Gastroesophageal sphincter (tissue), 4 donors: ENCODE measurements at regions not wholly inside any gene's neighbourhood (a gene's known extent, or its start where the extent isn't known, plus 50 kb on each side); places are given as distances from the start of the nearest gene placed in this dataset.

Experiments
- ATAC-seq: fragments of 150-250 bp; one replicate; pipeline ENCODE4 v1.9.1; 2016; ENCODE audit warnings: mild to moderate bottlenecking, moderate library complexity
- H3K27ac ChIP-seq, 4 donors: fragments of 200-600 bp; sonication (generic) in 3 of 4; 1 replicate in 3 of 4; 2 replicates in 1 of 4; pipeline ENCODE4 v1.5.1; 2016 to 2019
- H3K27me3 ChIP-seq: fragments of 200-600 bp; sonication (generic); one replicate; pipeline ENCODE4 v1.5.1; 2019
- H3K36me3 ChIP-seq, 2 donors: fragments of 200-600 bp; sonication (generic); one replicate each; pipeline ENCODE4 v1.5.1; 2019; ENCODE audit warnings: control low read depth in 1 of 2
- H3K4me1 ChIP-seq, 3 donors: fragments of 200-600 bp; sonication (generic); 1 replicate in 2 of 3; 2 replicates in 1 of 3; pipeline ENCODE4 v1.5.1; 2016 to 2019; ENCODE audit warnings: control low read depth in 2 of 3
- H3K4me3 ChIP-seq, 2 donors: fragments of 200-600 bp; sonication (generic); one replicate each; pipeline ENCODE4 v1.5.1; 2019; ENCODE audit warnings: mild to moderate bottlenecking in 1 of 2, moderate library complexity in 1 of 2
- H3K9me3 ChIP-seq, 3 donors: fragments of 200-600 bp; sonication (generic); one replicate each; pipeline ENCODE4 v1.5.1; 2017 to 2019; ENCODE audit warnings: control low read depth in 2 of 3
- CTCF ChIP-seq, 4 experiments: fragments of 200-600 bp in 2 of 4; fragments of 450-650 bp in 2 of 4; sonication (generic) in 1 of 4; IDR thresholded peaks; one replicate each; pipeline ENCODE4 v1.5.1; 2017 to 2019; ENCODE audit warnings: antibody characterized with exemption in 4 of 4, mild to moderate bottlenecking in 2 of 4, moderate library complexity in 2 of 4
- EP300 ChIP-seq: sonication (generic); formaldehyde crosslinking; IDR thresholded peaks from one replicate; pipeline ENCODE4 v1.6.1; 2017; ENCODE audit warnings: antibody characterized with exemption, mild to moderate bottlenecking
- POLR2A ChIP-seq, 2 donors: fragments of 450-650 bp; IDR thresholded peaks; one replicate each; pipeline ENCODE4 v1.6.1; 2017; ENCODE audit warnings: antibody characterized with exemption in 2 of 2, mild to moderate bottlenecking in 2 of 2, moderate library complexity in 1 of 2
- POLR2AphosphoS5 ChIP-seq: sonication (generic); formaldehyde crosslinking; IDR thresholded peaks from one replicate; pipeline ENCODE4 v1.6.1; 2017; ENCODE audit warnings: antibody characterized with exemption
- WGBS, 2 donors: methylation state at CpG; one replicate each; pipeline ENCODE4 v1.1.5; 2018; ENCODE audit warnings: low coverage in 1 of 2; 5-methylcytosine and 5-hydroxymethylcytosine counted together

GRCh38 chr2:198717451-198717850 lies 740.3 kb downstream of the SATB2 start:
- Histone ChIP-seq H3K4me1 (no peaks in the 10 kb centered on the region), H3K27ac (no peak overlapping the region), H3K4me3 (no peak overlapping the region), H3K27me3 (no peaks in the 10 kb centered on the region), H3K36me3 (no peaks in the 10 kb centered on the region), H3K9me3 (no peaks in the 10 kb centered on the region)
- ATAC-seq = no peak
- TF ChIP-seq POLR2AphosphoS5 (no peak), CTCF (IDR thresholded peaks at IDR 0.05) (no peak), EP300 (no peak)
- WGBS, 2 donors = 66 to 100% methylated on average over 2 of the region's 2 CpGs

GRCh38 chr2:198715302-198715835 lies 742.4 kb downstream of the SATB2 start:
- H3K4me3 ChIP-seq = no peak overlapping the region
- 65 to 89% methylated on average over 3 of the region's 3 CpGs for WGBS, 2 donors
- ATAC-seq = no peak
- no peaks in the 10 kb centered on the region for H3K27me3 ChIP-seq
- no peak overlapping the region for H3K27ac ChIP-seq
- no peaks in the 10 kb centered on the region for H3K4me1 ChIP-seq
- no peaks in the 10 kb centered on the region for H3K36me3 ChIP-seq
- no peaks in the 10 kb centered on the region for H3K9me3 ChIP-seq
- TF ChIP-seq POLR2AphosphoS5 (no peak), CTCF (IDR thresholded peaks at IDR 0.05) (no peak), EP300 (no peak), POLR2A (IDR thresholded peaks at IDR 0.05) (no peak)

- WGBS, 2 donors = 49 to 89% methylated on average over 3 to 4 of the region's 4 CpGs
- Histone ChIP-seq H3K4me1 (no peaks in the 10 kb centered on the region), H3K9me3 (no peaks in the 10 kb centered on the region), H3K36me3 (no peaks in the 10 kb centered on the region), H3K27me3 (no peaks in the 10 kb centered on the region), H3K27ac (no peak overlapping the region), H3K4me3 (no peak overlapping the region)
- TF ChIP-seq POLR2AphosphoS5 = no peak
- TF ChIP-seq CTCF (IDR thresholded peaks at IDR 0.05) = no peak
- TF ChIP-seq POLR2A (IDR thresholded peaks at IDR 0.05) = no peak
- no peak for TF ChIP-seq EP300
- ATAC-seq = no peak
Observed at GRCh38 chr2:198712485-198712884, 745.3 kb downstream of the SATB2 start.

- no peaks in the 10 kb centered on the region for H3K4me1 ChIP-seq
- H3K9me3 ChIP-seq = no peaks in the 10 kb centered on the region
- no peaks in the 10 kb centered on the region for H3K36me3 ChIP-seq
- no peak overlapping the region for H3K4me3 ChIP-seq
- no peaks in the 10 kb centered on the region for H3K27me3 ChIP-seq
- no peak for ATAC-seq
- no peak for TF ChIP-seq CTCF (IDR thresholded peaks at IDR 0.05)
- no peak for TF ChIP-seq POLR2A (IDR thresholded peaks at IDR 0.05)
- TF ChIP-seq EP300 = no peak
- TF ChIP-seq POLR2AphosphoS5 = no peak
- no peak overlapping the region for H3K27ac ChIP-seq
Observed at GRCh38 chr2:198711484-198711883, 746.3 kb downstream of the SATB2 start.

- H3K36me3 ChIP-seq = no peaks in the 10 kb centered on the region
- TF ChIP-seq POLR2A (IDR thresholded peaks at IDR 0.05) (no peak), POLR2AphosphoS5 (no peak), EP300 (no peak), CTCF (IDR thresholded peaks at IDR 0.05) (no peak)
- no peak overlapping the region for H3K27ac ChIP-seq
- no peaks in the 10 kb centered on the region for H3K27me3 ChIP-seq
- WGBS, 2 donors = 56 to 85% methylated on average over 1 of the region's 1 CpG
- no peaks in the 10 kb centered on the region for H3K9me3 ChIP-seq
- no peak overlapping the region for H3K4me3 ChIP-seq
- H3K4me1 ChIP-seq = no peaks in the 10 kb centered on the region
- no peak for ATAC-seq
Observed at GRCh38 chr2:198710562-198710961, 747.2 kb downstream of the SATB2 start.
